ENCODE measurements at regions not wholly inside any gene's neighbourhood (a gene's known extent, or its start where the extent isn't known, plus 50 kb on each side); places are given as distances from the start of the nearest gene placed in this dataset.

GRCh38 chr1:214824763-214825162 lies 221.8 kb downstream of the CENPF start:
- H3K23ac ChIP-seq (ENCODE audit: low read length): no peak overlapping the region
- no peak overlapping the region for H3K4me3 ChIP-seq (ENCODE audit: low read length)
- H2BK15ac ChIP-seq (replicated peaks; ENCODE audit: low read depth): no peak overlapping the region
- H2BK120ac ChIP-seq (ENCODE audit: low read depth, low read length): no peak overlapping the region
- H3K27me3 ChIP-seq (ENCODE audit: insufficient read depth, low read length, poor library complexity): no peaks in the 10 kb centered on the region
- no peak overlapping the region for H3K4ac ChIP-seq (ENCODE audit: low read depth, low read length)
- H3K56ac ChIP-seq (ENCODE audit: low read length): no peak overlapping the region
- no peaks in the 10 kb centered on the region for H3K79me2 ChIP-seq (ENCODE audit: control insufficient read depth, insufficient read depth, low read length)
- no CpG with 5 or more reads among the region's 2 CpGs for WGBS (ENCODE audit: extremely low coverage, insufficient coverage, low lambda C conversion rate)
- no peaks in the 10 kb centered on the region for H3K36me3 ChIP-seq (ENCODE audit: control insufficient read depth, insufficient read depth, low read length)
- no peak overlapping the region for H4K5ac ChIP-seq (ENCODE audit: low read length)
- H3K79me1 ChIP-seq (ENCODE audit: low read length): no peaks in the 10 kb centered on the region
- no peak overlapping the region for H3K9ac ChIP-seq (ENCODE audit: low read length)
- H3K27ac ChIP-seq (ENCODE audit: low read depth, low read length): no peak overlapping the region
- H2BK5ac ChIP-seq (ENCODE audit: low read length): no peak overlapping the region
- no peaks in the 10 kb centered on the region for H3K4me1 ChIP-seq (ENCODE audit: control insufficient read depth, low read depth, low read length)
- H2AK5ac ChIP-seq (ENCODE audit: low read length): no peak overlapping the region
- DNase-seq: no peak
- no peak overlapping the region for H4K8ac ChIP-seq (ENCODE audit: low read depth, low read length)
- no peak overlapping the region for H3K18ac ChIP-seq (ENCODE audit: low read length)
- H3K4me2 ChIP-seq (ENCODE audit: low read length): no peak overlapping the region

DNA sequence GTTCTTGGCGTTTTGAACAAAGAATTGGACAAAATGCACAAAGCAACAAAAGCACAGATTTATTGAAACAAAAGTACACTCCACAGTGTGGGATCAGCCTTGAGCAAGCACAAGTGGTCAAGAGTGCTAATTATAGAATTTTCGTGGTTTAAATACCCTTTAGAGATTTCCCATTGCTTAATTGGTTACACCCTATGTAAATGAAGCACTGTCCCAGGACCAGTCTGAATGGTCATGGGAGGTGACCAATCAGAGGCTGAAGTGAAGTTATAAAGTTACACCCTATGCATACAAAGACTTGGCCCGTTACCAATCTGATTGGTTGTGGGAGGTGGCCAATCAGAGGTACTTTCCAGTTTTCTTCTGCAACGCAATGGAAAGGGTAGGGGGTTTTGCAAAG lies 223.6 kb downstream of the CENPF start:
- Histone ChIP-seq H3K23ac (ENCODE audit: low read length) (no peak overlapping the region), H3K4me1 (ENCODE audit: control insufficient read depth, low read depth, low read length) (no peaks in the 10 kb centered on the region), H3K36me3 (ENCODE audit: control insufficient read depth, insufficient read depth, low read length) (no peaks in the 10 kb centered on the region), H3K18ac (ENCODE audit: low read length) (no peak overlapping the region), H3K56ac (ENCODE audit: low read length) (no peak overlapping the region), H3K4me2 (ENCODE audit: low read length) (no peak overlapping the region), H2AK5ac (ENCODE audit: low read length) (no peak overlapping the region), H4K8ac (ENCODE audit: low read depth, low read length) (no peak overlapping the region), H3K9ac (ENCODE audit: low read length) (no peak overlapping the region), H3K27me3 (ENCODE audit: insufficient read depth, low read length, poor library complexity) (no peaks in the 10 kb centered on the region), H3K4me3 (ENCODE audit: low read length) (no peak overlapping the region), H2BK5ac (ENCODE audit: low read length) (no peak overlapping the region), H3K79me2 (ENCODE audit: control insufficient read depth, insufficient read depth, low read length) (no peaks in the 10 kb centered on the region), H2BK120ac (ENCODE audit: low read depth, low read length) (no peak overlapping the region), H2BK15ac (replicated peaks; ENCODE audit: low read depth) (no peak overlapping the region), H3K4ac (ENCODE audit: low read depth, low read length) (no peak overlapping the region), H4K5ac (ENCODE audit: low read length) (no peak overlapping the region), H3K79me1 (ENCODE audit: low read length) (no peaks in the 10 kb centered on the region), H3K27ac (ENCODE audit: low read depth, low read length) (no peak overlapping the region)
- WGBS (ENCODE audit: extremely low coverage, insufficient coverage, low lambda C conversion rate): no CpG with 5 or more reads among the region's 4 CpGs
- no peak for DNase-seq

DNA sequence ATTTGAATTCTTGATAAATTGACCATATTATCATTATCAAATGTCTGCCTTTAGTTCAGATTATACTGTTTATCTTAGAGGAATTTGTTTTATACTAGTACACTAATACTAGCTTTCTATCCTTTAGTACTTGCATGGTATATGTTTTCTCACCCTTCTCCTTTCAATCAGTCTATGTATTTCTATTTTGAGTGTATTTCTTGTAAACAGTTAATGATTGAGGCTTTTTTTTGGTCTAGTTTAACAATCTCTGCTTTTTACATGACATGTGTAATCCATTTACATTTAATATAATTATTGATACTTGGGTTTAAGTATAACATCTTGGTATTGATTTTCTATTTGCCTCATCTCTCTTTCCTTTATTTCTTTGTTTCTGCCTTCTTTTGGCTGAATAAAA lies 224.9 kb downstream of the CENPF start:
- no peak overlapping the region for H3K23ac ChIP-seq (ENCODE audit: low read length)
- H3K79me1 ChIP-seq (ENCODE audit: low read length): no peaks in the 10 kb centered on the region

GRCh38 chr1:214830941-214831340 lies 227.9 kb downstream of the CENPF start:
- Histone ChIP-seq H3K27ac (ENCODE audit: low read depth, low read length) (no peak overlapping the region), H3K4me1 (ENCODE audit: control insufficient read depth, low read depth, low read length) (no peaks in the 10 kb centered on the region), H3K9ac (ENCODE audit: low read length) (no peak overlapping the region), H2AK5ac (ENCODE audit: low read length) (no peak overlapping the region), H3K4me3 (ENCODE audit: low read length) (no peak overlapping the region), H3K23ac (ENCODE audit: low read length) (no peak overlapping the region), H3K18ac (ENCODE audit: low read length) (no peak overlapping the region), H3K79me1 (ENCODE audit: low read length) (no peaks in the 10 kb centered on the region), H3K36me3 (ENCODE audit: control insufficient read depth, insufficient read depth, low read length) (no peaks in the 10 kb centered on the region), H3K56ac (ENCODE audit: low read length) (no peak overlapping the region), H2BK15ac (replicated peaks; ENCODE audit: low read depth) (no peak overlapping the region), H3K79me2 (ENCODE audit: control insufficient read depth, insufficient read depth, low read length) (no peaks in the 10 kb centered on the region), H3K4ac (ENCODE audit: low read depth, low read length) (no peak overlapping the region), H2BK5ac (ENCODE audit: low read length) (no peak overlapping the region), H4K5ac (ENCODE audit: low read length) (no peak overlapping the region), H3K4me2 (ENCODE audit: low read length) (no peak overlapping the region), H2BK120ac (ENCODE audit: low read depth, low read length) (no peak overlapping the region), H3K27me3 (ENCODE audit: insufficient read depth, low read length, poor library complexity) (no peaks in the 10 kb centered on the region), H4K8ac (ENCODE audit: low read depth, low read length) (no peak overlapping the region)
- WGBS (ENCODE audit: extremely low coverage, insufficient coverage, low lambda C conversion rate): no CpG with 5 or more reads among the region's 2 CpGs
- no peak for DNase-seq

More for the DNA sequence above, 224.9 kb downstream of the CENPF start:
- Histone ChIP-seq H3K4me2 (ENCODE audit: low read length) (no peak overlapping the region), H3K27ac (ENCODE audit: low read depth, low read length) (no peak overlapping the region), H3K4me3 (ENCODE audit: low read length) (no peak overlapping the region), H2AK5ac (ENCODE audit: low read length) (no peak overlapping the region), H3K18ac (ENCODE audit: low read length) (no peak overlapping the region), H3K36me3 (ENCODE audit: control insufficient read depth, insufficient read depth, low read length) (no peaks in the 10 kb centered on the region), H3K27me3 (ENCODE audit: insufficient read depth, low read length, poor library complexity) (no peaks in the 10 kb centered on the region), H3K79me2 (ENCODE audit: control insufficient read depth, insufficient read depth, low read length) (no peaks in the 10 kb centered on the region), H2BK15ac (replicated peaks; ENCODE audit: low read depth) (no peak overlapping the region), H4K8ac (ENCODE audit: low read depth, low read length) (no peak overlapping the region), H3K4ac (ENCODE audit: low read depth, low read length) (no peak overlapping the region), H2BK5ac (ENCODE audit: low read length) (no peak overlapping the region), H4K5ac (ENCODE audit: low read length) (no peak overlapping the region), H3K4me1 (ENCODE audit: control insufficient read depth, low read depth, low read length) (no peaks in the 10 kb centered on the region), H2BK120ac (ENCODE audit: low read depth, low read length) (no peak overlapping the region), H3K9ac (ENCODE audit: low read length) (no peak overlapping the region), H3K56ac (ENCODE audit: low read length) (no peak overlapping the region)
- DNase-seq: no peak

GRCh38 chr1:214831956-214832355 lies 229.0 kb downstream of the CENPF start:
- no peaks in the 10 kb centered on the region for H3K79me1 ChIP-seq (ENCODE audit: low read length)
- H2BK120ac ChIP-seq (ENCODE audit: low read depth, low read length): no peak overlapping the region
- H3K4ac ChIP-seq (ENCODE audit: low read depth, low read length): no peak overlapping the region
- no peak overlapping the region for H2AK5ac ChIP-seq (ENCODE audit: low read length)
- DNase-seq: no peak
- H3K27ac ChIP-seq (ENCODE audit: low read depth, low read length): no peak overlapping the region
- no peak overlapping the region for H2BK5ac ChIP-seq (ENCODE audit: low read length)
- H3K23ac ChIP-seq (ENCODE audit: low read length): no peak overlapping the region
- no peak overlapping the region for H4K8ac ChIP-seq (ENCODE audit: low read depth, low read length)
- no peak overlapping the region for H3K4me3 ChIP-seq (ENCODE audit: low read length)
- no peaks in the 10 kb centered on the region for H3K4me1 ChIP-seq (ENCODE audit: control insufficient read depth, low read depth, low read length)
- no peaks in the 10 kb centered on the region for H3K79me2 ChIP-seq (ENCODE audit: control insufficient read depth, insufficient read depth, low read length)
- H3K56ac ChIP-seq (ENCODE audit: low read length): no peak overlapping the region
- WGBS (ENCODE audit: extremely low coverage, insufficient coverage, low lambda C conversion rate): no CpG with 5 or more reads among the region's 5 CpGs
- no peak overlapping the region for H3K18ac ChIP-seq (ENCODE audit: low read length)
- no peak overlapping the region for H2BK15ac ChIP-seq (replicated peaks; ENCODE audit: low read depth)
- H3K27me3 ChIP-seq (ENCODE audit: insufficient read depth, low read length, poor library complexity): no peaks in the 10 kb centered on the region
- H3K36me3 ChIP-seq (ENCODE audit: control insufficient read depth, insufficient read depth, low read length): no peaks in the 10 kb centered on the region
- H4K5ac ChIP-seq (ENCODE audit: low read length): no peak overlapping the region
- H3K4me2 ChIP-seq (ENCODE audit: low read length): no peak overlapping the region
- no peak overlapping the region for H3K9ac ChIP-seq (ENCODE audit: low read length)

DNA sequence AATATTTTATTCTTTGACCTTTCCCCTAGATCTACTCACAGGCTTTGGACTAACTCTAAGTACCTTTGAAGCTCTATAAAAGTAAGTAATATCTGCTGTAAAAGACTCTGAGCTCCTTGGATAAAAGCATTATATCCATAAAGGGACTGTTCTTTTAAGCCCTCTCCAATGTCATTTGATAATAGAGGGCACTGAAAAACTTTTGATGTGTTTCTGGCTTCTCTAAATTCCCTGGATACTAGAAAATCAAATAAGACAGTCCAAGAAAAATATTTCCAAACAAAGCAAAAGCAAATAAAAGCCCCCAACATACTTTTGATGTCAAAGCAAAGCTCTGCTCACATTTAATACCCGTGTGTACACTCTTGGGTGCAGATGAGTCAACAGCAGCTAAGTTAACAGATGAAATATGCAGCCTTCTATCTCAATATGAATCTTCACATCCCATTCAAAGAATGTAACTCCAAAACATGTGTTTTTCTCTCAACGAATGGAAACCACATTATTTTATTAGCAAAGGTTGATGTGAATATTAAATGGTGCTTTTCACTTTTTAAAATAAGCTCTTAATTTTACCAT lies 230.3 kb downstream of the CENPF start:
- Histone ChIP-seq H3K79me2 (ENCODE audit: control insufficient read depth, insufficient read depth, low read length) (no peaks in the 10 kb centered on the region), H2BK5ac (ENCODE audit: low read length) (no peak overlapping the region), H3K9ac (ENCODE audit: low read length) (no peak overlapping the region), H4K5ac (ENCODE audit: low read length) (no peak overlapping the region), H3K4me2 (ENCODE audit: low read length) (no peak overlapping the region), H3K23ac (ENCODE audit: low read length) (no peak overlapping the region), H3K79me1 (ENCODE audit: low read length) (no peaks in the 10 kb centered on the region), H3K4ac (ENCODE audit: low read depth, low read length) (no peak overlapping the region), H3K4me1 (ENCODE audit: control insufficient read depth, low read depth, low read length) (no peaks in the 10 kb centered on the region), H2AK5ac (ENCODE audit: low read length) (no peak overlapping the region), H4K8ac (ENCODE audit: low read depth, low read length) (no peak overlapping the region), H3K18ac (ENCODE audit: low read length) (no peak overlapping the region), H3K56ac (ENCODE audit: low read length) (no peak overlapping the region), H3K36me3 (ENCODE audit: control insufficient read depth, insufficient read depth, low read length) (no peaks in the 10 kb centered on the region), H3K27ac (ENCODE audit: low read depth, low read length) (no peak overlapping the region), H2BK120ac (ENCODE audit: low read depth, low read length) (no peak overlapping the region), H2BK15ac (replicated peaks; ENCODE audit: low read depth) (no peak overlapping the region), H3K27me3 (ENCODE audit: insufficient read depth, low read length, poor library complexity) (no peaks in the 10 kb centered on the region), H3K4me3 (ENCODE audit: low read length) (no peak overlapping the region)
- DNase-seq: no peak
- no CpG with 5 or more reads among the region's 2 CpGs for WGBS (ENCODE audit: extremely low coverage, insufficient coverage, low lambda C conversion rate)
